GM23338 (cell line): ENCODE measurements at regions not wholly inside any gene's neighbourhood (a gene's known extent, or its start where the extent isn't known, plus 50 kb on each side); places are given as distances from the start of the nearest gene placed in this dataset.

Source experiments
- ATAC-seq: fragments of 200-7000 bp; cut with Tn5 transposase; 3 replicates; pipeline ENCODE4 v1.9.1; 2020
- DNase-seq: peaks from one replicate; pipeline ENCODE4 v3.0.0-alpha.2; 2015; ENCODE audit warnings: low spot score
- H2AFZ ChIP-seq: fragments of 200-600 bp; sonication (generic); 2 replicates; pipeline ENCODE4 v1.8.0; 2016; ENCODE audit warnings: antibody characterized with exemption, mild to moderate bottlenecking, moderate library complexity
- H3F3A ChIP-seq: fragments of 200-600 bp; sonication (generic); replicated peaks from 2 replicates; pipeline ENCODE4 v1.8.0; 2017; ENCODE audit warnings: antibody characterized with exemption, mixed run types, low read depth
- H3K27ac ChIP-seq: fragments of 200-600 bp; sonication (generic); 2 replicates; pipeline ENCODE4 v1.6.1; 2016; ENCODE audit warnings: low read depth
- H3K27me3 ChIP-seq: fragments of 200-600 bp; sonication (generic); 2 replicates; pipeline ENCODE4 v1.8.0; 2016; ENCODE audit warnings: mild to moderate bottlenecking, mixed run types, moderate library complexity; ENCODE audit not compliant: insufficient read depth
- H3K36me3 ChIP-seq: fragments of 200-600 bp; sonication (generic); 2 replicates; pipeline ENCODE4 v1.8.0; 2016; ENCODE audit warnings: mild to moderate bottlenecking; ENCODE audit not compliant: insufficient read depth
- H3K4me1 ChIP-seq: fragments of 200-600 bp; sonication (generic); 2 replicates; pipeline ENCODE4 v1.8.0; 2016; ENCODE audit warnings: mild to moderate bottlenecking, moderate library complexity; ENCODE audit not compliant: insufficient read depth
- H3K4me2 ChIP-seq: fragments of 200-600 bp; sonication (generic); 2 replicates; pipeline ENCODE4 v1.7.1; 2017; ENCODE audit warnings: mixed run types
- H3K4me3 ChIP-seq: fragments of 200-600 bp; sonication (generic); 2 replicates; pipeline ENCODE4 v1.6.1; 2016; ENCODE audit warnings: mixed run types
- H3K79me2 ChIP-seq: fragments of 200-600 bp; sonication (generic); replicated peaks from 2 replicates; pipeline ENCODE4 v1.8.0; 2017; ENCODE audit warnings: mild to moderate bottlenecking; ENCODE audit not compliant: insufficient read depth
- H3K9me2 ChIP-seq: fragments of 200-600 bp; sonication (generic); 2 replicates; pipeline ENCODE4 v1.8.0; 2017; ENCODE audit not compliant: insufficient read depth
- H4K20me1 ChIP-seq: fragments of 200-600 bp; sonication (generic); replicated peaks from 2 replicates; pipeline ENCODE4 v1.8.0; 2017; ENCODE audit warnings: mild to moderate bottlenecking; ENCODE audit not compliant: insufficient read depth
- H3K27ac Mint-ChIP-seq: 2 replicates; pipeline ENCODE4 v1.8.0; 2020; ENCODE audit warnings: inconsistent platforms, mild to moderate bottlenecking, moderate library complexity, mixed read lengths
- H3K27me3 Mint-ChIP-seq: 3 replicates; pipeline ENCODE4 v1.8.0; 2022; ENCODE audit warnings: low read depth, mild to moderate bottlenecking, moderate library complexity, mixed read lengths, inconsistent platforms; ENCODE audit not compliant: insufficient read depth, poor library complexity
- H3K36me3 Mint-ChIP-seq: 3 replicates; pipeline ENCODE4 v1.8.0; 2021; ENCODE audit warnings: low read depth, mild to moderate bottlenecking, inconsistent platforms, moderate library complexity, mixed read lengths
- H3K4me1 Mint-ChIP-seq: 3 replicates; pipeline ENCODE4 v1.8.0; 2020; ENCODE audit warnings: mild to moderate bottlenecking, inconsistent platforms, mixed read lengths
- H3K4me3 Mint-ChIP-seq: 3 replicates; pipeline ENCODE4 v1.8.0; 2021; ENCODE audit warnings: moderate library complexity, mild to moderate bottlenecking, inconsistent platforms, mixed read lengths
- H3K9me3 Mint-ChIP-seq: 3 replicates; pipeline ENCODE4 v1.8.0; 2020; ENCODE audit warnings: moderate library complexity, mild to moderate bottlenecking, inconsistent platforms, mixed read lengths
- CREB1 ChIP-seq: fragments of 250-450 bp; sonication (Bioruptor Pico); IDR thresholded peaks from 2 replicates; pipeline ENCODE4 v1.5.0; 2020; ENCODE audit warnings: low read depth, mild to moderate bottlenecking, moderate library complexity
- ETS1 ChIP-seq: IDR thresholded peaks from 2 replicates; pipeline ENCODE4 v1.6.1; 2016; ENCODE audit warnings: antibody characterized with exemption
- EZH2 ChIP-seq: fragments of 200-600 bp; sonication (generic); IDR thresholded peaks from one replicate; pipeline ENCODE4 v1.8.0; 2017; ENCODE audit warnings: antibody characterized with exemption, mild to moderate bottlenecking, low read depth; ENCODE audit not compliant: unreplicated experiment
- EZH2phosphoT487 ChIP-seq: fragments of 200-600 bp; sonication (generic); IDR thresholded peaks from one replicate; pipeline ENCODE4 v1.8.1; 2018; ENCODE audit warnings: antibody characterized with exemption; ENCODE audit not compliant: unreplicated experiment
- JUNB ChIP-seq: IDR thresholded peaks from one replicate; pipeline ENCODE4 v1.6.1; 2016; ENCODE audit warnings: antibody characterized with exemption; ENCODE audit not compliant: unreplicated experiment
- NANOG ChIP-seq: IDR thresholded peaks from 2 replicates; pipeline ENCODE4 v1.6.1; 2016; ENCODE audit warnings: antibody characterized with exemption, borderline replicate concordance
- POLR2AphosphoS5 ChIP-seq: IDR thresholded peaks from 2 replicates; pipeline ENCODE4 v1.6.1; 2016; ENCODE audit warnings: antibody characterized with exemption, low read depth
- REST ChIP-seq: IDR thresholded peaks from one replicate; pipeline ENCODE4 v1.6.1; 2018; ENCODE audit warnings: antibody characterized with exemption; ENCODE audit not compliant: unreplicated experiment
- STAT1 ChIP-seq: IDR thresholded peaks from one replicate; pipeline ENCODE4 v1.6.1; 2016; ENCODE audit warnings: antibody characterized with exemption; ENCODE audit not compliant: unreplicated experiment
- ZNF114 ChIP-seq: fragments of 250-450 bp; sonication (Bioruptor Pico); IDR thresholded peaks from 2 replicates; pipeline ENCODE4 v1.5.0; 2020; ENCODE audit warnings: mild to moderate bottlenecking, moderate library complexity
- ZNF331 ChIP-seq: fragments of 250-450 bp; sonication (Bioruptor Pico); IDR thresholded peaks from 2 replicates; pipeline ENCODE4 v1.5.0; 2020; ENCODE audit warnings: low read depth, mild to moderate bottlenecking, moderate library complexity
- TF ChIP-seq, protein P1 (sequence below): fragments of 250-450 bp; sonication (Bioruptor Pico); IDR thresholded peaks from 2 replicates; pipeline ENCODE4 v1.5.0; 2020; ENCODE audit warnings: mild to moderate bottlenecking, moderate library complexity
- TF ChIP-seq, protein P2 (sequence below), 2 experiments: fragments of 200-600 bp in 1 of 2; sonication (generic) in 1 of 2; conservative IDR thresholded peaks; 2 replicates each; pipeline versions ENCODE4 v1.5.1 to v1.6.1; 2016 to 2017; ENCODE audit warnings: antibody characterized with exemption in 2 of 2, low read depth in 2 of 2, mild to moderate bottlenecking in 2 of 2, moderate library complexity in 1 of 2

GRCh38 chr5:89281766-89282553 is 399.0 kb upstream of the MEF2C start:
- H3K4me1 ChIP-seq = no peaks in the 10 kb centered on the region
- H3K9me2 ChIP-seq = no peaks in the 10 kb centered on the region
- H3F3A ChIP-seq = no peaks in the 10 kb centered on the region
- H3K36me3 Mint-ChIP-seq = no peaks in the 10 kb centered on the region
- no peaks in the 10 kb centered on the region for H4K20me1 ChIP-seq
- TF ChIP-seq, protein P1, sequence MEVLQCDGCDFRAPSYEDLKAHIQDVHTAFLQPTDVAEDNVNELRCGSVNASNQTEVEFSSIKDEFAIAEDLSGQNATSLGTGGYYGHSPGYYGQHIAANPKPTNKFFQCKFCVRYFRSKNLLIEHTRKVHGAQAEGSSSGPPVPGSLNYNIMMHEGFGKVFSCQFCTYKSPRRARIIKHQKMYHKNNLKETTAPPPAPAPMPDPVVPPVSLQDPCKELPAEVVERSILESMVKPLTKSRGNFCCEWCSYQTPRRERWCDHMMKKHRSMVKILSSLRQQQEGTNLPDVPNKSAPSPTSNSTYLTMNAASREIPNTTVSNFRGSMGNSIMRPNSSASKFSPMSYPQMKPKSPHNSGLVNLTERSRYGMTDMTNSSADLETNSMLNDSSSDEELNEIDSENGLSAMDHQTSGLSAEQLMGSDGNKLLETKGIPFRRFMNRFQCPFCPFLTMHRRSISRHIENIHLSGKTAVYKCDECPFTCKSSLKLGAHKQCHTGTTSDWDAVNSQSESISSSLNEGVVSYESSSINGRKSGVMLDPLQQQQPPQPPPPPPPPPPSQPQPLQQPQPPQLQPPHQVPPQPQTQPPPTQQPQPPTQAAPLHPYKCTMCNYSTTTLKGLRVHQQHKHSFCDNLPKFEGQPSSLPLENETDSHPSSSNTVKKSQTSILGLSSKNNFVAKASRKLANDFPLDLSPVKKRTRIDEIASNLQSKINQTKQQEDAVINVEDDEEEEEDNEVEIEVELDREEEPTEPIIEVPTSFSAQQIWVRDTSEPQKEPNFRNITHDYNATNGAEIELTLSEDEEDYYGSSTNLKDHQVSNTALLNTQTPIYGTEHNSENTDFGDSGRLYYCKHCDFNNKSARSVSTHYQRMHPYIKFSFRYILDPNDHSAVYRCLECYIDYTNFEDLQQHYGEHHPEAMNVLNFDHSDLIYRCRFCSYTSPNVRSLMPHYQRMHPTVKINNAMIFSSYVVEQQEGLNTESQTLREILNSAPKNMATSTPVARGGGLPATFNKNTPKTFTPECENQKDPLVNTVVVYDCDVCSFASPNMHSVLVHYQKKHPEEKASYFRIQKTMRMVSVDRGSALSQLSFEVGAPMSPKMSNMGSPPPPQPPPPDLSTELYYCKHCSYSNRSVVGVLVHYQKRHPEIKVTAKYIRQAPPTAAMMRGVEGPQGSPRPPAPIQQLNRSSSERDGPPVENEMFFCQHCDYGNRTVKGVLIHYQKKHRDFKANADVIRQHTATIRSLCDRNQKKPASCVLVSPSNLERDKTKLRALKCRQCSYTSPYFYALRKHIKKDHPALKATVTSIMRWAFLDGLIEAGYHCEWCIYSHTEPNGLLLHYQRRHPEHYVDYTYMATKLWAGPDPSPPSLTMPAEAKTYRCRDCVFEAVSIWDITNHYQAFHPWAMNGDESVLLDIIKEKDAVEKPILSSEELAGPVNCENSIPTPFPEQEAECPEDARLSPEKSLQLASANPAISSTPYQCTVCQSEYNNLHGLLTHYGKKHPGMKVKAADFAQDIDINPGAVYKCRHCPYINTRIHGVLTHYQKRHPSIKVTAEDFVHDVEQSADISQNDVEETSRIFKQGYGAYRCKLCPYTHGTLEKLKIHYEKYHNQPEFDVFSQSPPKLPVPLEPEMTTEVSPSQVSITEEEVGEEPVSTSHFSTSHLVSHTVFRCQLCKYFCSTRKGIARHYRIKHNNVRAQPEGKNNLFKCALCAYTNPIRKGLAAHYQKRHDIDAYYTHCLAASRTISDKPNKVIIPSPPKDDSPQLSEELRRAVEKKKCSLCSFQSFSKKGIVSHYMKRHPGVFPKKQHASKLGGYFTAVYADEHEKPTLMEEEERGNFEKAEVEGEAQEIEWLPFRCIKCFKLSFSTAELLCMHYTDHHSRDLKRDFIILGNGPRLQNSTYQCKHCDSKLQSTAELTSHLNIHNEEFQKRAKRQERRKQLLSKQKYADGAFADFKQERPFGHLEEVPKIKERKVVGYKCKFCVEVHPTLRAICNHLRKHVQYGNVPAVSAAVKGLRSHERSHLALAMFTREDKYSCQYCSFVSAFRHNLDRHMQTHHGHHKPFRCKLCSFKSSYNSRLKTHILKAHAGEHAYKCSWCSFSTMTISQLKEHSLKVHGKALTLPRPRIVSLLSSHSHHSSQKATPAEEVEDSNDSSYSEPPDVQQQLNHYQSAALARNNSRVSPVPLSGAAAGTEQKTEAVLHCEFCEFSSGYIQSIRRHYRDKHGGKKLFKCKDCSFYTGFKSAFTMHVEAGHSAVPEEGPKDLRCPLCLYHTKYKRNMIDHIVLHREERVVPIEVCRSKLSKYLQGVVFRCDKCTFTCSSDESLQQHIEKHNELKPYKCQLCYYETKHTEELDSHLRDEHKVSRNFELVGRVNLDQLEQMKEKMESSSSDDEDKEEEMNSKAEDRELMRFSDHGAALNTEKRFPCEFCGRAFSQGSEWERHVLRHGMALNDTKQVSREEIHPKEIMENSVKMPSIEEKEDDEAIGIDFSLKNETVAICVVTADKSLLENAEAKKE = no peak
- TF ChIP-seq, protein P2, sequence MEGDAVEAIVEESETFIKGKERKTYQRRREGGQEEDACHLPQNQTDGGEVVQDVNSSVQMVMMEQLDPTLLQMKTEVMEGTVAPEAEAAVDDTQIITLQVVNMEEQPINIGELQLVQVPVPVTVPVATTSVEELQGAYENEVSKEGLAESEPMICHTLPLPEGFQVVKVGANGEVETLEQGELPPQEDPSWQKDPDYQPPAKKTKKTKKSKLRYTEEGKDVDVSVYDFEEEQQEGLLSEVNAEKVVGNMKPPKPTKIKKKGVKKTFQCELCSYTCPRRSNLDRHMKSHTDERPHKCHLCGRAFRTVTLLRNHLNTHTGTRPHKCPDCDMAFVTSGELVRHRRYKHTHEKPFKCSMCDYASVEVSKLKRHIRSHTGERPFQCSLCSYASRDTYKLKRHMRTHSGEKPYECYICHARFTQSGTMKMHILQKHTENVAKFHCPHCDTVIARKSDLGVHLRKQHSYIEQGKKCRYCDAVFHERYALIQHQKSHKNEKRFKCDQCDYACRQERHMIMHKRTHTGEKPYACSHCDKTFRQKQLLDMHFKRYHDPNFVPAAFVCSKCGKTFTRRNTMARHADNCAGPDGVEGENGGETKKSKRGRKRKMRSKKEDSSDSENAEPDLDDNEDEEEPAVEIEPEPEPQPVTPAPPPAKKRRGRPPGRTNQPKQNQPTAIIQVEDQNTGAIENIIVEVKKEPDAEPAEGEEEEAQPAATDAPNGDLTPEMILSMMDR (conservative IDR thresholded peaks at IDR 0.05; ENCODE audit: low read depth in 2 of 2) = no peak
- TF ChIP-seq REST (no peak), STAT1 (no peak), EZH2 (no peak), ZNF331 (CRISPR knock-in tag) (no peak), JUNB (no peak), ZNF114 (CRISPR knock-in tag) (no peak), EZH2phosphoT487 (no peak), POLR2AphosphoS5 (no peak), NANOG (no peak), CREB1 (CRISPR knock-in tag) (no peak), ETS1 (no peak)
- ATAC-seq (no peak), DNase-seq (no peak)
- H3K36me3 ChIP-seq = no peaks in the 10 kb centered on the region
- H3K27ac ChIP-seq = no peak overlapping the region
- no peaks in the 10 kb centered on the region for H3K79me2 ChIP-seq
- H3K4me3 Mint-ChIP-seq = no peak overlapping the region
- no peak overlapping the region for H2AFZ ChIP-seq
- no peaks in the 10 kb centered on the region for H3K9me3 Mint-ChIP-seq
- no peaks in the 10 kb centered on the region for H3K27me3 ChIP-seq
- no peak overlapping the region for H3K4me3 ChIP-seq
- H3K4me1 Mint-ChIP-seq = no peaks in the 10 kb centered on the region
- peaks cover 3% of the 10 kb centered on the region for H3K27me3 Mint-ChIP-seq
- no peak overlapping the region for H3K27ac Mint-ChIP-seq
- no peak overlapping the region for H3K4me2 ChIP-seq
